Neural cell (in vitro differentiated cells): ENCODE measurements at regions not wholly inside any gene's neighbourhood (a gene's known extent, or its start where the extent isn't known, plus 50 kb on each side); places are given as distances from the start of the nearest gene placed in this dataset.

Experiments used
- H2AFZ ChIP-seq: fragments of 200-600, 300-800 bp; sonication (generic), shearing (Covaris generic); 2 replicates; pipeline ENCODE4 v1.6.0; 2014; ENCODE audit warnings: low read depth, mild to moderate bottlenecking, antibody characterized with exemption, low read length, moderate library complexity
- H3F3A ChIP-seq: fragments of 200-600 bp; shearing (Covaris generic); 2 replicates; pipeline ENCODE4 v1.6.1; 2016; ENCODE audit warnings: mild to moderate bottlenecking, moderate library complexity, mixed read lengths, antibody characterized with exemption, low read length; ENCODE audit not compliant: insufficient read depth, poor library complexity, severe bottlenecking
- H3K27ac ChIP-seq: fragments of 200-600, 300-800 bp; sonication (generic), shearing (Covaris generic); 2 replicates; pipeline ENCODE4 v1.5.1; 2014; ENCODE audit warnings: mild to moderate bottlenecking, low read length, moderate library complexity
- H3K27me3 ChIP-seq: fragments of 300-800, 200-600 bp; sonication (generic), shearing (Covaris generic); 2 replicates; pipeline ENCODE4 v1.6.0; 2014; ENCODE audit warnings: mild to moderate bottlenecking, low read depth, low read length, moderate library complexity; ENCODE audit not compliant: insufficient read depth
- H3K36me3 ChIP-seq: fragments of 300-800, 200-600 bp; sonication (generic), shearing (Covaris generic); 2 replicates; pipeline ENCODE4 v1.5.1; 2014; ENCODE audit warnings: mild to moderate bottlenecking, antibody characterized with exemption, low read length, moderate library complexity; ENCODE audit not compliant: insufficient read depth
- H3K4me2 ChIP-seq: fragments of 300-800, 200-600 bp; sonication (generic), shearing (Covaris generic); 2 replicates; pipeline ENCODE4 v1.6.0; 2014; ENCODE audit warnings: mild to moderate bottlenecking, low read length
- H3K4me3 ChIP-seq: fragments of 300-800, 200-600 bp; sonication (generic), shearing (Covaris generic); 2 replicates; pipeline ENCODE4 v1.5.1; 2014; ENCODE audit warnings: mild to moderate bottlenecking, low read length, moderate library complexity
- H3K79me2 ChIP-seq: fragments of 200-600 bp; shearing (Covaris generic); replicated peaks from 2 replicates; pipeline ENCODE4 v1.6.0; 2014; ENCODE audit warnings: mild to moderate bottlenecking, low read length, moderate library complexity; ENCODE audit not compliant: insufficient read depth
- H3K9ac ChIP-seq: fragments of 300-800, 200-600 bp; sonication (generic), shearing (Covaris generic); 2 replicates; pipeline ENCODE4 v1.6.1; 2016; ENCODE audit warnings: mild to moderate bottlenecking, low read length, mixed read lengths
- H3K9me2 ChIP-seq: fragments of 200-600 bp; shearing (Covaris generic); 2 replicates; pipeline ENCODE4 v1.6.1; 2016; ENCODE audit warnings: mild to moderate bottlenecking, low read length, mixed read lengths; ENCODE audit not compliant: insufficient read depth
- H3K9me3 ChIP-seq: fragments of 200-600, 300-800 bp; sonication (generic), shearing (Covaris generic); 2 replicates; pipeline ENCODE4 v1.6.1; 2016; ENCODE audit warnings: mild to moderate bottlenecking, mixed run types, low read length, moderate library complexity, mixed read lengths
- H4K20me1 ChIP-seq: fragments of 200-600 bp; shearing (Covaris generic); 2 replicates; pipeline ENCODE4 v1.6.1; 2016; ENCODE audit warnings: mild to moderate bottlenecking, mixed run types; ENCODE audit not compliant: insufficient read depth
- CTCF ChIP-seq: fragments of 450-650 bp; IDR thresholded peaks from 2 replicates; pipeline ENCODE4 v1.5.1; 2014; ENCODE audit warnings: antibody characterized with exemption, mild to moderate bottlenecking, moderate library complexity; ENCODE audit not compliant: poor library complexity, severe bottlenecking
- EP300 ChIP-seq: fragments of 450-650 bp; conservative IDR thresholded peaks from 2 replicates; pipeline ENCODE4 v1.6.1; 2014; ENCODE audit warnings: antibody characterized with exemption, mild to moderate bottlenecking, moderate library complexity; ENCODE audit not compliant: poor library complexity, severe bottlenecking
- EZH2 ChIP-seq: fragments of 200-600, 300-800 bp; shearing (Covaris generic), sonication (generic); IDR thresholded peaks from 2 replicates; pipeline ENCODE4 v1.6.1; 2014; ENCODE audit warnings: antibody characterized with exemption, low read length, borderline replicate concordance, mild to moderate bottlenecking; ENCODE audit not compliant: insufficient read depth, poor library complexity, severe bottlenecking
- MXI1 ChIP-seq: fragments of 450-650 bp; conservative IDR thresholded peaks from 2 replicates; pipeline ENCODE4 v1.6.1; 2014; ENCODE audit warnings: antibody characterized with exemption, mild to moderate bottlenecking; ENCODE audit not compliant: poor library complexity, severe bottlenecking
- POLR2AphosphoS5 ChIP-seq: IDR thresholded peaks from 2 replicates; pipeline ENCODE4 v1.6.1; 2012
- RAD21 ChIP-seq: fragments of 450-650 bp; conservative IDR thresholded peaks from 2 replicates; pipeline ENCODE4 v1.6.1; 2014; ENCODE audit warnings: antibody characterized with exemption, mild to moderate bottlenecking, moderate library complexity
- REST ChIP-seq: IDR thresholded peaks from 2 replicates; pipeline ENCODE4 v1.6.1; 2012; ENCODE audit warnings: borderline replicate concordance
- SMC3 ChIP-seq: fragments of 450-650 bp; conservative IDR thresholded peaks from 2 replicates; pipeline ENCODE4 v1.6.1; 2014; ENCODE audit warnings: antibody characterized with exemption, mild to moderate bottlenecking, moderate library complexity; ENCODE audit not compliant: poor library complexity
- TAF1 ChIP-seq: IDR thresholded peaks from 2 replicates; pipeline ENCODE4 v1.6.1; 2012; ENCODE audit warnings: low read depth

- H3K9ac ChIP-seq = no peak overlapping the region
- no peaks in the 10 kb centered on the region for H3K9me2 ChIP-seq
- H3K9me3 ChIP-seq = no peaks in the 10 kb centered on the region
- H3K4me3 ChIP-seq = no peak overlapping the region
- no peaks in the 10 kb centered on the region for H3K27me3 ChIP-seq
- no peaks in the 10 kb centered on the region for H3K79me2 ChIP-seq
- no peaks in the 10 kb centered on the region for H3F3A ChIP-seq
- H3K36me3 ChIP-seq = no peaks in the 10 kb centered on the region
- TF ChIP-seq REST = no peak
- no peak for TF ChIP-seq SMC3
- no peak for TF ChIP-seq TAF1
- TF ChIP-seq EP300 = no peak
- no peak for TF ChIP-seq POLR2AphosphoS5
- no peak for TF ChIP-seq EZH2
- TF ChIP-seq MXI1 = no peak
- no peak for TF ChIP-seq RAD21
- no peak for TF ChIP-seq CTCF
- no peak overlapping the region for H3K27ac ChIP-seq
- no peak overlapping the region for H2AFZ ChIP-seq
- H3K4me2 ChIP-seq = no peak overlapping the region
- no peaks in the 10 kb centered on the region for H4K20me1 ChIP-seq
These were observed 250.8 kb upstream of the SOX9 start for GRCh38 chr17:71869841-71870545.

- H3K4me3 ChIP-seq = no peak overlapping the region
- H3K4me2 ChIP-seq = no peak overlapping the region
- H3K79me2 ChIP-seq = no peaks in the 10 kb centered on the region
- H3K36me3 ChIP-seq = no peaks in the 10 kb centered on the region
- TF ChIP-seq EP300 (peak; percentile 41), POLR2AphosphoS5 (peak; percentile 22), MXI1 (no peak)
- H3K27ac ChIP-seq = no peak overlapping the region
- no peaks in the 10 kb centered on the region for H3K9me2 ChIP-seq
- H3K27me3 ChIP-seq = no peaks in the 10 kb centered on the region
- no peaks in the 10 kb centered on the region for H3F3A ChIP-seq
- no peaks in the 10 kb centered on the region for H3K9me3 ChIP-seq
- H3K9ac ChIP-seq = no peak overlapping the region
- no peak overlapping the region for H2AFZ ChIP-seq
- H4K20me1 ChIP-seq = no peaks in the 10 kb centered on the region
These were observed 250.3 kb upstream of the SOX9 start for GRCh38 chr17:71870546-71870862.
